Skeletal muscle tissue (tissue), 4 donors: ENCODE measurements at regions not wholly inside any gene's neighbourhood (a gene's known extent, or its start where the extent isn't known, plus 50 kb on each side); places are given as distances from the start of the nearest gene placed in this dataset. TPM values are rescaled to one million over a fixed set of nuclear protein-coding genes. Genes with fewer than 3 reads are reported as not detected.
A peak's percentile ranks its signal among the peaks of the same experiment; 100 is the strongest.
"Not testable (repeated sequence)": the region's sequence is repeated elsewhere in the genome, so short reads cannot be mapped to it uniquely, and the experiment has no call there.

Experiments
- H3K27ac ChIP-seq: one replicate; pipeline ENCODE4 v1.7.0; 2013; ENCODE audit warnings: mild to moderate bottlenecking, low read depth, low read length, inconsistent platforms
- H3K27me3 ChIP-seq, 3 donors: one replicate each; pipeline ENCODE4 v1.7.0; 2013; ENCODE audit warnings: low read length in 3 of 3; ENCODE audit not compliant: control insufficient read depth in 3 of 3, insufficient read depth in 3 of 3
- H3K36me3 ChIP-seq, 3 donors: one replicate each; pipeline ENCODE4 v1.7.0; 2013; ENCODE audit warnings: low read length in 3 of 3; ENCODE audit not compliant: control insufficient read depth in 3 of 3, insufficient read depth in 3 of 3
- H3K4me1 ChIP-seq, 3 donors: one replicate each; pipeline ENCODE4 v1.7.0; 2013; ENCODE audit warnings: low read length in 3 of 3, mild to moderate bottlenecking in 3 of 3; ENCODE audit not compliant: control insufficient read depth in 3 of 3, insufficient read depth in 3 of 3
- H3K4me3 ChIP-seq, 3 donors: one replicate each; pipeline ENCODE4 v1.7.0; 2013; ENCODE audit warnings: low read length in 3 of 3
- H3K9ac ChIP-seq, 3 donors: one replicate each; pipeline ENCODE4 v1.7.0; 2013; ENCODE audit warnings: low read length in 3 of 3, mild to moderate bottlenecking in 3 of 3, moderate library complexity in 2 of 3, low read depth in 1 of 3
- H3K9me3 ChIP-seq, 3 donors: one replicate each; pipeline ENCODE4 v1.7.0; 2013; ENCODE audit warnings: low read length in 3 of 3; ENCODE audit not compliant: control insufficient read depth in 3 of 3
- small RNA-seq: library from RNA; depleted of rRNA; stranded (forward); fragments of <200 nt; gene quantifications from one replicate; pipeline ENCODE3, GENCODE V24; 2014
- donor health status: Osteomylitis.

DNA sequence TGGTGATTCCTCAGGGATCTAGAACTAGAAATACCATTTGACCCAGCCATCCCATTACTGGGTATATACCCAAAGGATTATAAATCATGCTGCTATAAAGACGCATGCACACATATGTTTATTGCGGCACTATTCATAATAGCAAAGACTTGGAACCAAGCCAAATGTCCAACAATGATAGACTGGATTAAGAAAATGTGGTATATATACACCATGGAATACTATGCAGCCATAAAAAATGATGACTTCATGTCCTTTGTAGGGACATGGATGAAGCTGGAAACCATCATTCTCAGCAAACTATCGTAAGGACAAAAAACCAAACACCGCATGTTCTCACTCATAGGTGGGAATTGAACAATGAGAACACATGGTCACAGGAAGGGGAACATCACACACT is 67.9 kb upstream of the ZEB1 start:
- not testable (repeated sequence) for H3K9ac ChIP-seq, H3K4me3 ChIP-seq, H3K27ac ChIP-seq, H3K4me1 ChIP-seq, H3K27me3 ChIP-seq, H3K9me3 ChIP-seq, H3K36me3 ChIP-seq

DNA sequence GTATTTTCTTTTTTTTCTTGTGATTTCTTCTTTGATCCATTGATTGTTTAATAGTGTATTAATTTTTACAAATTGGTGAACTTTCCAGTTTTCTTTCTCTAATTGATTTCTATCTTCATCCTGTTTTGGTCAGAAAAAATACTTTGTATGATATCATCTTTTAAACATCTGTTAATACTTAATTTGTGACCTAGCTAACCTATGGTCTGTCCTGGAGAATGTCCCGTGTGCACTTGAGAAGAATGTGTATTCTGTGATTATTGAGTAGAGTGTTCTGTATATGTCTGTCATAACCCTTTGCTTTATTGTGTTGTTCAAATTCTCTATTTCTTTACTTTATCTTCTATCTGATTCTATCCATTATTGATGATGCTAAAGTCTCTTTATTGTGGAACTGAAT is 65.8 kb upstream of the ZEB1 start:
- no peaks in the 10 kb centered on the region for H3K4me1 ChIP-seq
- H3K27me3 ChIP-seq = no peaks in the 10 kb centered on the region
- H3K36me3 ChIP-seq = no peaks in the 10 kb centered on the region
- H3K9me3 ChIP-seq = no peaks in the 10 kb centered on the region
- H3K4me3 ChIP-seq = no peak overlapping the region
- H3K27ac ChIP-seq = no peak overlapping the region
- H3K9ac ChIP-seq = no peak overlapping the region

GRCh38 chr10:31261511-31262311 is 57.3 kb upstream of the ZEB1 start:
- peak overlapping the region in 1 of 3 donors; percentile 59 for H3K4me3 ChIP-seq
- H3K36me3 ChIP-seq = no peaks in the 10 kb centered on the region
- H3K4me1 ChIP-seq = peaks cover 9 to 15% (median 10%) of the 10 kb centered on the region in 3 donors
- no peak overlapping the region for H3K9ac ChIP-seq
- no peak overlapping the region for H3K27ac ChIP-seq
- H3K9me3 ChIP-seq = no peaks in the 10 kb centered on the region
- H3K27me3 ChIP-seq = no peaks in the 10 kb centered on the region

GRCh38 chr10:31262672-31263071 is 56.3 kb upstream of the ZEB1 start:
- Histone ChIP-seq H3K27me3 (no peaks in the 10 kb centered on the region), H3K4me1 (peaks cover 9 to 15% (median 10%) of the 10 kb centered on the region in 3 donors), H3K9ac (no peak overlapping the region), H3K36me3 (no peaks in the 10 kb centered on the region), H3K9me3 (no peaks in the 10 kb centered on the region), H3K27ac (peak overlapping the region; percentile 26), H3K4me3 (no peak overlapping the region)

GRCh38 chr10:31263903-31264302 is 55.1 kb upstream of the ZEB1 start:
- Histone ChIP-seq H3K36me3 (no peaks in the 10 kb centered on the region), H3K27ac (no peak overlapping the region), H3K9ac (no peak overlapping the region), H3K9me3 (no peaks in the 10 kb centered on the region), H3K27me3 (no peaks in the 10 kb centered on the region), H3K4me3 (no peak overlapping the region), H3K4me1 (peaks cover 9 to 15% (median 10%) of the 10 kb centered on the region in 3 donors)

- H3K27me3 ChIP-seq = no peaks in the 10 kb centered on the region
- no peak overlapping the region for H3K4me3 ChIP-seq
- H3K36me3 ChIP-seq = no peaks in the 10 kb centered on the region
- peaks cover 0 to 7% (median 2%) of the 10 kb centered on the region in 3 donors for H3K4me1 ChIP-seq
- H3K27ac ChIP-seq = peak overlapping the region; percentile 39
- H3K9ac ChIP-seq = no peak overlapping the region
- no peaks in the 10 kb centered on the region for H3K9me3 ChIP-seq
Observed at GRCh38 chr10:31268444-31269303, 50.3 kb upstream of the ZEB1 start.

Small RNA genes in the stretch of these regions (small RNA-seq; reads per million reads assigned to genes)
- gene RNA5SP309 = not detected
